KMS-11 (cell line): ENCODE measurements at regions not wholly inside any gene's neighbourhood (a gene's known extent, or its start where the extent isn't known, plus 50 kb on each side); places are given as distances from the start of the nearest gene placed in this dataset.
A peak's percentile ranks its signal among the peaks of the same experiment; 100 is the strongest.
"Not testable (repeated sequence)": the region's sequence is repeated elsewhere in the genome, so short reads cannot be mapped to it uniquely, and the experiment has no call there.

Experiments
- H2AFZ ChIP-seq: fragments of 200-600 bp; sonication (generic); 2 replicates; pipeline ENCODE4 v1.6.1; 2016; ENCODE audit warnings: antibody characterized with exemption, mixed run types, low read depth
- H3K27ac ChIP-seq: fragments of 200-600 bp; sonication (generic); 2 replicates; pipeline ENCODE4 v1.6.1; 2016; ENCODE audit warnings: mild to moderate bottlenecking, mixed run types
- H3K27me3 ChIP-seq: fragments of 200-600 bp; sonication (generic); 2 replicates; pipeline ENCODE4 v1.6.1; 2017; ENCODE audit warnings: mild to moderate bottlenecking, low read depth, mixed run types, moderate library complexity; ENCODE audit not compliant: insufficient read depth
- H3K36me3 ChIP-seq: fragments of 200-600 bp; sonication (generic); 2 replicates; pipeline ENCODE4 v1.6.1; 2017; ENCODE audit warnings: mild to moderate bottlenecking, mixed run types; ENCODE audit not compliant: insufficient read depth
- H3K4me1 ChIP-seq: fragments of 200-600 bp; sonication (generic); 2 replicates; pipeline ENCODE4 v1.6.1; 2016; ENCODE audit warnings: mild to moderate bottlenecking, low read depth, mixed run types; ENCODE audit not compliant: poor library complexity, severe bottlenecking
- H3K4me2 ChIP-seq: fragments of 200-600 bp; sonication (generic); 2 replicates; pipeline ENCODE4 v1.7.0; 2016; ENCODE audit warnings: mild to moderate bottlenecking, mixed run types
- H3K4me3 ChIP-seq: fragments of 200-600 bp; sonication (generic); IDR thresholded peaks from 2 replicates; pipeline ENCODE4 v1.6.1; 2017; ENCODE audit warnings: low read depth, low read length, mixed read lengths; ENCODE audit not compliant: insufficient read depth
- H3K79me2 ChIP-seq: fragments of 200-600 bp; sonication (generic); 2 replicates; pipeline ENCODE4 v1.6.1; 2016; ENCODE audit warnings: low read depth, mixed run types; ENCODE audit not compliant: insufficient read depth
- H3K9ac ChIP-seq: fragments of 200-600 bp; sonication (generic); 2 replicates; pipeline ENCODE4 v1.6.1; 2016; ENCODE audit warnings: mild to moderate bottlenecking, mixed run types
- H4K20me1 ChIP-seq: fragments of 200-600 bp; sonication (generic); 2 replicates; pipeline ENCODE4 v1.6.1; 2016; ENCODE audit warnings: mild to moderate bottlenecking, mixed run types; ENCODE audit not compliant: insufficient read depth
- CTCF ChIP-seq: fragments of 200-600 bp; sonication (generic); conservative IDR thresholded peaks from 2 replicates; pipeline ENCODE4 v1.6.1; 2017; ENCODE audit warnings: low read depth, mild to moderate bottlenecking, antibody characterized with exemption, low read length, moderate library complexity, mixed read lengths

- Histone ChIP-seq H3K36me3 (no peaks in the 10 kb centered on the region), H3K9ac (no peak overlapping the region), H3K4me2 (no peak overlapping the region), H4K20me1 (no peaks in the 10 kb centered on the region), H3K4me1 (peaks cover 3% of the 10 kb centered on the region), H2AFZ (no peak overlapping the region), H3K27ac (no peak overlapping the region), H3K79me2 (no peaks in the 10 kb centered on the region), H3K4me3 (no peak overlapping the region), H3K27me3 (no peaks in the 10 kb centered on the region)
- TF ChIP-seq CTCF: no peak
Measured at GRCh38 chr3:189375532-189375931, 203.8 kb downstream of the TPRG1 start.

- no peaks in the 10 kb centered on the region for H3K27me3 ChIP-seq
- H3K79me2 ChIP-seq: no peaks in the 10 kb centered on the region
- H3K4me1 ChIP-seq: peaks cover 8% of the 10 kb centered on the region
- H3K4me3 ChIP-seq: no peak overlapping the region
- no peaks in the 10 kb centered on the region for H4K20me1 ChIP-seq
- H3K36me3 ChIP-seq: no peaks in the 10 kb centered on the region
- no peak overlapping the region for H2AFZ ChIP-seq
- H3K27ac ChIP-seq: no peak overlapping the region
- no peak overlapping the region for H3K9ac ChIP-seq
- no peak overlapping the region for H3K4me2 ChIP-seq
- no peak for TF ChIP-seq CTCF
Measured at GRCh38 chr3:189383630-189384029, 211.9 kb downstream of the TPRG1 start.

- H3K79me2 ChIP-seq, H3K9ac ChIP-seq: not testable (repeated sequence)
Measured at GRCh38 chr3:189385880-189386279, 214.1 kb downstream of the TPRG1 start.

GRCh38 chr3:189386739-189387138 lies 215.0 kb downstream of the TPRG1 start:
- H3K4me2 ChIP-seq: no peak overlapping the region
- H3K27ac ChIP-seq: no peak overlapping the region
- TF ChIP-seq CTCF: no peak
- H4K20me1 ChIP-seq: no peaks in the 10 kb centered on the region
- H3K4me3 ChIP-seq: no peak overlapping the region
- no peaks in the 10 kb centered on the region for H3K27me3 ChIP-seq
- no peaks in the 10 kb centered on the region for H3K36me3 ChIP-seq
- no peak overlapping the region for H2AFZ ChIP-seq
- H3K4me1 ChIP-seq: peaks cover 17% of the 10 kb centered on the region
- H3K79me2 ChIP-seq: no peaks in the 10 kb centered on the region
- H3K9ac ChIP-seq: no peak overlapping the region

More at GRCh38 chr3:189385880-189386279, 214.1 kb downstream of the TPRG1 start:
- H3K4me2 ChIP-seq, H3K36me3 ChIP-seq, H2AFZ ChIP-seq, H3K27me3 ChIP-seq, H4K20me1 ChIP-seq, H3K4me3 ChIP-seq, H3K27ac ChIP-seq: not testable (repeated sequence)
- H3K4me1 ChIP-seq: peaks cover 17% of the 10 kb centered on the region

GRCh38 chr3:189389346-189389745 lies 217.6 kb downstream of the TPRG1 start:
- Histone ChIP-seq H2AFZ (no peak overlapping the region), H4K20me1 (no peaks in the 10 kb centered on the region), H3K27me3 (no peaks in the 10 kb centered on the region), H3K27ac (no peak overlapping the region), H3K4me2 (0 out of 2 replicates have a peak overlapping the region, but pooled peaks have one; percentile 16), H3K36me3 (no peaks in the 10 kb centered on the region), H3K4me1 (peaks cover 17% of the 10 kb centered on the region), H3K4me3 (no peak overlapping the region), H3K79me2 (no peaks in the 10 kb centered on the region), H3K9ac (no peak overlapping the region)
- no peak for TF ChIP-seq CTCF
